HG03520 (cell line): ENCODE measurements at regions not wholly inside any gene's neighbourhood (a gene's known extent, or its start where the extent isn't known, plus 50 kb on each side); places are given as distances from the start of the nearest gene placed in this dataset.

Experiments
- ATAC-seq: cut with Tn5 transposase; IDR thresholded peaks from one replicate; pipeline ENCODE4 v1.9.1; 2021; ENCODE audit warnings: mild to moderate bottlenecking, moderate library complexity; ENCODE audit not compliant: unreplicated experiment

DNA sequence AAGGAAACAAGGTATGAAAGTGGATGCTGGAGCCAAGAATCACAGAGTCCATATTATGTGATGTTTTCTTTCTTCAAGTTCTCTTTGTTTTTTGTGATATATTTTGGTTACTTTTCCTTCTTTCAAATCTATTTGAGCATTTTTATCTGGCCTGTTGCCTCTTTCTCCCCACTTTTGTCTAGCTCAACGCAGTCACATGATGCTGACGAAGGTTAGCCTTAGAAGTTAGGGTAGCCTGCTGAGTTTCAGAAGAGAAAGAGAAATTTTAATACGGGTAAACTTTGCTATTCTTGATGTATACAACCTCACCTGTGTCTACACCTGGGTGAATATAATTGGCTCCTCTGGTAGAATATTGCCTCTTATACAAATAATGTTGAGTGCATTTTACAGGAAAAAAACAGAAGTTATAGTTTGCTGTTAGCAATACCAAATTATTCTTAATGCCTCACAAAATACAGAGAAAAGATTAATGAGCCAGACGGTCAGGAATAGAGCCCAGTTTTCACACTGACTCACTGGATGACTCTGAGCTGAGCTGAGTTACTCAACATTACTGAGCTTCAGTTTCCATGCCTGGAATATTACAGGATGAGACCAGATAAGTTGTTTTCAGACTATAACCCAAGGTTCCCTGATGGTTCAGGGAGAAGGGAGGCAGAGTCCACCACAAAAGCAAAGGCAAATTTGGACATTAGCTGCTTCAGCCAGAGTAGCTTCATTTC, 161.6 kb upstream of the BDNF start:
- ATAC-seq, result no peak

GRCh38 chr11:27860811-27861210, 160.6 kb upstream of the BDNF start:
- ATAC-seq, result no peak

GRCh38 chr11:27858866-27859265, 158.6 kb upstream of the BDNF start:
- ATAC-seq, result no peak

DNA sequence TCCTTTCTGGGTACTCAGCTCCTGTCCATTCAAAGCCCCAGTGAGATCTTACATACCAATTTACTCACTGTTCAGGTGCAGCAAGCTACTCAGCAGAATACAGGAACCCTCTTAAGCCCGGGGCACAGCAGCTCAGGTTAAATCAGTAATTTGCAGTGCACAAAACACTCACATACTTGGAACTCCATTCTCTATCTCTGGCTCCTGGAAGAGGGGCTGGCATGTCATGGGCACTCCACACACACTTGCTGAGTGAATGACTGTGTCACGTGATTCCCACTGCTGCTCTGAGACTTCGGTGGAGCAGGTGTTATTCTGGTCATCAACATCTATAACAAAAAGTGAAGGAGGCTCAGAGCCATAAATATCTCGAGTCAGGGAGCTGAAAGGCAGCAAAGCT, 157.3 kb upstream of the BDNF start:
- no peak for ATAC-seq

DNA sequence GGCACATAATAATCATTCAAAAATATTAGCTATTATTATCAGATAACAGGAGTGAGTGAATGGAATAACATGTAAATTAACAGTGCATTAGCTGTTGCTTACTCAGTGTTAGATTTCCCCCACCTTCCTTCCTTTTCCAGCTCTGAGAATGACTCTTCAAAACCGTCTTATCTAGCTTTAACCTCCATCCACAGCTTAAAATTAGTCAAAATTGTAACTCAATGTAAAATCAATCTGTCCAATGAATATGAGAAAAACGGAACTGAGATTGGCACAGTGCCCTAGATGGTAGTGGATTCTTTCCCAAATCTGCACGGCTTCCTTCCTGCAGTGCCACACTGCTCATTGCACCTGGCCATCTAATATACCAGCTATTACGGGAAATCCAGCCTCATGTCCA, 156.8 kb upstream of the BDNF start:
- ATAC-seq, result peak; percentile 68

DNA sequence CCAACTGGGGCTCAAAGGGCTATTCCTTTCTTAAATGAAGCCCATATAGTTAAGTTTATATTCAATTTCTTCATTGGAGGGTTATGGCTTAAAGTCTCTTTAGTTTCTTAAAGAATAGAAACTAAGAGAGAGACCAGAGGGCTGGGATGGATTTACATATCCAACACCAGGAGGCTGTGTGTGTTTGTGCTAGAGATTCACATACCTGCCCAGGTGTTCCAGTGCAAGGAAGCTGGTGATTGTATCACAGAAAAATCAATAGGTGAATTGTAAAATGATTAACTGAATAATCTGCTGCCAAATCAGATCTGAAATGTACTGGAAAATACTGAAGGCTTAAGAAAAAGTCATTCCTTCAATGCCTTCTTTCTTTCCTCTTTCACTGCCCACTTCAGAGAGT, 148.2 kb upstream of the BDNF start:
- no peak for ATAC-seq

GRCh38 chr11:27847496-27847895, 147.2 kb upstream of the BDNF start:
- ATAC-seq, result no peak

DNA sequence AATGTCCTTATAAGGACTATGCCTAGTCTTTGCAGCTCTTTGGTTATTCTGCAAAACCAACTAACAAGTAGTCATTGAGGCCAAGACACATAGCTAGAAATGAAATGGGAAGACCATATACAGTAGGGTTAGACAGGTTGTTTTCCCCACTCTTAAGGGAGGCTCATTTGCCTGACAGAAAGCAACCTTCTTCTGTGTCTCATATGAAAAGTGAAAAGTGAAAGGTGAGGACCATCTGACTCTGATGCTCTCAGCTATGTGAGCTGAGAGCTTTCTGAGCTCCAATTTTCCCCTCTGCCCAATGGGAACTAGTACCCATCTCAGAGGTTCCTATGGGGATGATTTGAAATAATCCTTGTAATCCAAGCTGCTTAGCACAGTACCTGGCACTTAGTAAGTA, 142.0 kb upstream of the BDNF start:
- ATAC-seq, result no peak

DNA sequence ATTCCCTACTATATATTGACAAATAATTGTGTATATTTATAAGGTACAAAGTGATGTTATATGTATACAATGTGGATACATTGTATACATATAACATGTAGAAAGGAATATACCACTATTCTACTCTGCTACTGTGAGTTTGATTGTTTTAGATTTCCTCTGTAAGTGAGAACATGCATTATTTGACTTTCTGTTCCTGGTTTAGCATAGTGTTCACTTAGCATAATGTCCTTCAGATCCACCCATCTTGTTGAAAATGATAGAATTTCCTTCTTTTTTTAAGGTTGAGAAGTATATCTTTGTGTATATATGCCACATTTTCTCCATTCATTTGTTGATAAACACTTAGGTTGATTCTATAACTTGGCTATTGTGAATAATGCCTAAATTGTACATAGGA, 140.8 kb upstream of the BDNF start:
- ATAC-seq, result no peak

GRCh38 chr11:27839226-27839913, 139.1 kb upstream of the BDNF start:
- no peak for ATAC-seq

- no peak for ATAC-seq
Measured at GRCh38 chr11:27838674-27839073, 138.4 kb upstream of the BDNF start.

- peak; percentile 85 for ATAC-seq
Measured at GRCh38 chr11:27837895-27838563, 137.8 kb upstream of the BDNF start.

GRCh38 chr11:27830206-27830605, 130.0 kb upstream of the BDNF start:
- no peak for ATAC-seq

DNA sequence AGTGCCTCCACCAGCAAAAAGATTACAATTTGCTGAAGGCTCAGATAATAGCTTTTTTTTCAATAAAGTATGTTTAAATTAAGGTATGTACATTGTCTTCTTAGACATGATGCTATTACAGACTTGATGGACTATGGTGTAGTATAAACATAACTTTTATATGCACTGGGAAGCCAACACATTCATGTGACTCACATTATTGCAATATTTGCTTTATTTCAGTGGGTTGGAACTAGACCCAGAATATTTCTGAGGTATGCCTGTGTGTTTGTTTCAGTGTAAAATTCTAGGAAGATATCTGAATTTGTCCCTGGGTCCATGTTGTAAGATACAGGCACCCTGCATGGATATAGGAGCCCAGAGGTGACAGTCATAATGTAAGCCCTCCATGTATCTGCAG, 120.0 kb upstream of the BDNF start:
- ATAC-seq, result no peak

DNA sequence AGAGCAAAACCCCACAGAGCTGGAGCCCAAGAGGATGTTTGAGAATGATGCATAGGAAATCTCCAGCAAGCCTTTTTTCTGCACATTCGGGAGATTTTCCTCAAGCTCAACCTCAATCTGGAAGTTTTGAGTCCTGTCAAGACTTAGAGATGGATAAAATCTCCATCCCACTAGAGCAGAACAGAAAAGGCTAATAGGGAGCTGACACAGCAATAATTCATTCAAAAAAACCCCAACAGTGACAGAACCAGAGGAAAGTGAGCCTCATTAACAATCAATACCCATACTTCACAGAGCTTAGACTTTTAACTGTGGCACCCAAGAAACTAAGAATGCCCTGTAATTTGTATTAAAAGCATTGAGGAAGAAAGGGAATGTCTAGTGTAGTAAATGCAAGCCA, 115.9 kb upstream of the BDNF start:
- ATAC-seq, result no peak

- ATAC-seq, result no peak
Measured at GRCh38 chr11:27812341-27812740, 112.1 kb upstream of the BDNF start.

DNA sequence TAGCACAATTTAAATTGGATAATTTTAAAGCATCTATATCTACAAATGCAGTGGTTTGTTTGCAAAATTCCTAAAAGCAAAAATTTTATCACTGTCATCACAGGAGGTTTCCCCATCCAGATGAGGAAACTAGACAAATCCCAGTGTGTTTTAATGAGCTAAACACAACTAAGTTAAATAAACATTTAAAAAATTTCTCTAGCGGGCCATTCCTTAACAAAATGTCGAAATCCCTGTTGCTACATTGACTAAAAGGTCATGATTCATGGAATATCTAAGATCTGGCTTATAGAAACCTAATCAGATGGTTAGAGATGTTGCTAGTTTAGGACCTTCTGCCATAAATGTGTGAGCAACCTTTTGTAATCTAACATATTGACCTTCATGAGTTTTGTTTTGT, 107.3 kb upstream of the BDNF start:
- no peak for ATAC-seq

GRCh38 chr11:27806122-27806521, 105.9 kb upstream of the BDNF start:
- ATAC-seq, result no peak

DNA sequence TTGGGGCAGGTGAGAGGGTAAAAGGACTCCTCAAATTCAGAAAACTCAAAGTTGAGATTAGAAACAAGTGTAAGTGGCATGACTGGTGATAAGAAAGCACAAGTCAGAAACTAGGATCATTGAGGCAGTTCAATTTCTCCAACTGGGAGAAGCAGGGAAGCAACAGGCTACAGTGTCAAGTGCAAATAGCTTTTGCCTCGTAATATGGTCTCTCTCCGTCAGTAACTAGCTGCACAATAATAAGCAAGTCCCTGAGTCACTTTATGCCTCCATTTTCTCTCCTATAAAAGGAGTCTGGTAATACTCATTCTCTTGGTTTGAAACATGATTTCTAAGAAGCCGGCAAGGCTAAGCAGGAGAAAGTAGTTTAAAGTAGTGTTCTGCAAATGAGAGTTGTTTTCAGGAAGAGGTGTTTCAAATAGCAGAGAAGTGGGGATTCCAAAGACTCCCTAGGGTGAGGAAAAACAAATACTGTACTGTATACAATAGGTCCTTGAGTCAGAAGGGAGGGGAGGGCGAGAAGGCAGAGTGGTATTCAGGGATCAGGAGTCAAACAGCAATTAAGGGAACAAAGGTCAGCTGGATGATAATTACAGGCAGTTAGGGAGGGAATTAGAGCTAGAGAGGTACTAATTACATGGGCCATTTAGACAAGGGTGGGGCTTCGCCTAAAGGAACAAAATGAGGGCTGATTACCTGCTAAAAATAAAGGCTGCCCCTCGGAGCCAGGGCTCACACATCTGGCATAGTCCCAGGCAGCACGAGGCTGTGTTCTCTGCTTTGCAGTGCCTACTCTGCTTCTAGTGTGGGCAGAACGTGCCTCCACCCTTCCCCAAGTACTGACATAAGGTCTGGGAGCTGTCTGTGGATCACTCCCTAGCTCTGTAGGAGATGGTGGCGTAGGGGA, 96.0 kb upstream of the BDNF start:
- ATAC-seq, result no peak

DNA sequence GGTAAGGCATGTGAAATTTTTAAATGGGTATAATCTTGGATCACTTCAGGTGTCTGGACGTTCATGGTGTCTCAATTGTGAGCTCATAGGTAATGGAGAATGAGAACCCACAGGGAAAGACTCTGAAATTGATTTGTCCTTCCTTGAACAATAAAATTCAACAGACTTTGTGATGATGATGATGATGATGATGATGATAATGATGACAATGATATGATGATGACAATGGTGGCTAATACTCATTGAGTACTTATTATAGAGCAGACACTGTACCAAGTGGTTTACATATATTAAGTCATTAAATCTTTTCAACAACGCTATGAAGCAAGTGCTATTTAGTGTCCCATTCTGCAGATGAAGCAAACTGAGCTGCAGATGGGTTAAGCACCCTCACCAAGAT, 86.6 kb upstream of the BDNF start:
- ATAC-seq, result no peak

DNA sequence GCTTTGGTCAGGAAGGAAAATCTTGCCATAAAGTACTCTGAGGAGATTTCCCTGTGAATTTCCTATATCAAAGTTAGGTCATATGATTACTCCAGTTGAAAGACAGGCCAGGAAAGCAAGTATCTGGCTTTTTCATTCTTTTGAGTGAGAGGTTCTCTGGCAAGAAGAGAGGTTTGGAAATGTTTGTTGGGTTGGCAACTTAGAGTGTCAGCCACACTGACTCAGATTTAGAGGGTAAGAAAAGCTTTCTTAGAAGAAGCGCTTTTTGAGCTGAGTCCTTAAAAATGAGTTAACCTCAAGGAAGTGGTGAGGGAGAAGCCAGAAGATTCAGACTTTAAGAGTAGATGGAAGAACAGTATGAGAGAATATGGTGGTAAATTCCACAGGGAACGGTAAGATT, 86.1 kb upstream of the BDNF start:
- no peak for ATAC-seq
